Muscle of arm (tissue), 1 donor: ENCODE measurements at regions not wholly inside any gene's neighbourhood (a gene's known extent, or its start where the extent isn't known, plus 50 kb on each side); places are given as distances from the start of the nearest gene placed in this dataset.

ENCODE experiments used
- DNase-seq: peaks from one replicate; pipeline ENCODE4 v3.0.0-alpha.2; 2013

DNA sequence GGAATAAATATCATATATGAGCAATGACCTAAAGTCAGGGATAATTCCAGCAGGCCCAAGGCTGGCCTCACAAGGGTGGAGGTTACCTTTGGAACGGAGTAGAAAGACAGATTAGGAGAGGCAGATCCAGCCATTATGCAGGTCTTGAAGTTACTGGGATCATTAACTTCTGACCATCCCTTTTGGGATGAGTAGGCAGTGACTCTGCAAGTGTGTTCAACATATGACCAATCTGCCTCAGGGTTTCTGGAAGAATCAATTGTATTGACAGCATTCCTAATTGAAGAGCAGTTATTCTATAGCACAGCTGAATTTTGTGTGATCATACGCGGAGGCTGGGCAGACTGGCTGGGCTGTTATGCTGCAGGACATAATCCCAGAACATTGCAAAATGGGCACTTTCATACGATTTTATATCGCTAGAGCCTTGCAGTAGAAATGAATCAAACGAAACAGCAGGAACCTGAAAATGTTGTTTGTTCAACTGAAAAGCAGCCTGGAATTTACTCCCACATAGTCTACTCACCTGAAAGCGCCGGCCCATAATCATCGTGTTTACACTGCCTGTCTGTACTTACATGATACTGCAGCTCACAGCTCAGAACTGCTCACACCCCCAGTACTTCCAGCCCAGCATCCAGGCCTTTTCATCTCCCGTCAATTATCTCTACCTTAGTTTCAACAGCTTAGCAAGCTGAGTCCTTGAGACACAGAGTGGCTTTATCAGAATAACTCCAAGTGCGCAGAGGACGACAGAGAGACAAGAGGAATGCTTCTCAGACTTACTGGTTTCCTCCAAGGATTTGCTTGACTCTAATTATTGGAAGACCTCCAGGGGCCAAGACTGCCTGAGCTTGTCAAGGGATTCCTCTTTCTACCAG lies 556.1 kb downstream of the EFNB2 start:
- DNase-seq = no peak

DNA sequence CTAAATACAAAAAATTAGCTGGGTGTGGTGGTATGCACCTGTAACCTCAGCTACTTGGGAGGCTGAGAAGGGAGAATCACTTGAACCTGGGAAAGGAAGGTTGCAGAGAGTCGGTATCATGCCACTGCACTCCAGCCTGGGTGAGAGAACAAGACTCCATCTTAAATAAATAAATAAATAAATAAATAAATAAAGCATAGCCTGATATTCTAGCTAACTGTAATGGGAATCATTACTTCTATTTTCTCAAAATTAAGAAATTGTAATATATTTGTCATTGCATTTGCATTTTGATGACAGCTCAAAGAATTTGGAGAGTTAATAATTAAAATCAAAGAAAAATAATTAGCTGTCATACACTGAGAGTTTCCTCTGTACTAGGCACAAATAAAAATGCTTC lies 561.1 kb downstream of the EFNB2 start:
- no peak for DNase-seq

DNA sequence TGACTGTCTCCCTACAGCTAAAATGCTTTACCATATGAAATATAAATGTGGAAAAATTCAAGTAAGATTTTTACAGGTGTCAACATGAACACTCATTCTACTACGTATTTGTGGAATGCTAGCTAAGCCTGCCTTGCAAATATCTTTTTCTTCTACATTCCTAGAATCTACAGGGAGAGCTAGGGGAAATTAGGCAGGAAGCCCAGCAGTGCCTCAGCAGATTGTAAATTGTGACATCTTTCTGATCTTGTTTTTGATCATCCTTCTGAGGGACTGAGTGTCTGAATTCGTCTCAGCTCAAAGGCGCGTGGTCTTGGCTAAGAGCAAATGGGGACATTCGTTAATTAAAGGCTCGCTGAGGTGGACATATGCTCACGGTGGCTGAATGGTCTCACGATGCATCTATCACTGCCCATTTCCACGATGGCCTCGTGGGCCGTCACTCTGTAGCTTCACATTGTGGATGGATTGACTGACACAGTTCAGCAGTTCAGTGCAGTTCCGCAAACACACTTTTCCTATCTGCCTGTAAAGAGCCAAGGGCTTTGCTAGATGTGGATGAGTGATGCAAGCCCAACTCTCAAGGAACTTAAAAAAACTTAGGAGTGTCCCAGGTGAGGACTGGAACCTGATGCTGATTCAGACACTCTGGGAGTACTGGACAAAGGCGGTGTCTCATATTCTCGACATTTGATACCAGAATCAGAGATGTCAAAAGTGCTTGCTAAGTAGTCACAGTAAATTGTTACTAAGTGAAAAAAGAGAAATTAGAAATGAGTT lies 562.5 kb downstream of the EFNB2 start:
- DNase-seq = no peak

DNA sequence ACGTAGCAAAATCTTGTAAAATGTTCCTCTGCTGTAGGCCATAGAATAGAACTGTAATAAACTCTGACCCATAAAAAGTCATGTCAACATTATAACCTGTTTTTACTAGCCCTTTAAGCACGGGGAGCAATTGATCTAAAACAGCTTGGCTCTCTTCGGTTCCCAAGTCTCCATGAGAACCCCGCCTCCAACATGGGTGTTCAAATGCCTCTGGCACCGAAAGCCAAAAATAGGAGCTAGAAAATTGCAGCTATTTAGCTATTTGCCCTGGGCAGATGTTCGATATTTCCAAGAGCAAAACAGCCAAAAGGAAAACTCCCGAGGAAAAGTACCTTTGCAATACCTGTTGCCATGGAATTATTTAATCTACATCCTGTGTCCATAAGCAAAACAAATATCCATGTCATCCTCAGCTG lies 563.1 kb downstream of the EFNB2 start:
- DNase-seq = no peak

DNA sequence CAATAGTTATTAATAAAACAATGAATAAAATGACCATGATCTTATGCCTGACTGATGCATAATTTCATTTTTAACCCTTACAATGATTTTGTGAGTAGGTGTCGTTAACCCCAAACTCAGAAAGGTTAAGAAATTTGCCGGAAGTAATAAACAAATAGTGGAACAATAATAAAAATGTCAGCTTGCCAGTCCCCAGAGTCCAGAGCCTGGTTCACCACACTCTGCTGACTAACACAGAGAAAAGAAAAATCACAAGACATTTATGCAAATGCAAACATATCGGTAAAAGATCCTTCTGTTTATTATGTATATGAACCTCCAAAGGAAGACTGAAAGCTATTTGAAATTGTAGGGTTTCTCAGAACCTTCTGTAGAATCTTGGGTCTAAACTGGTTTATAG lies 563.7 kb downstream of the EFNB2 start:
- DNase-seq = no peak

DNA sequence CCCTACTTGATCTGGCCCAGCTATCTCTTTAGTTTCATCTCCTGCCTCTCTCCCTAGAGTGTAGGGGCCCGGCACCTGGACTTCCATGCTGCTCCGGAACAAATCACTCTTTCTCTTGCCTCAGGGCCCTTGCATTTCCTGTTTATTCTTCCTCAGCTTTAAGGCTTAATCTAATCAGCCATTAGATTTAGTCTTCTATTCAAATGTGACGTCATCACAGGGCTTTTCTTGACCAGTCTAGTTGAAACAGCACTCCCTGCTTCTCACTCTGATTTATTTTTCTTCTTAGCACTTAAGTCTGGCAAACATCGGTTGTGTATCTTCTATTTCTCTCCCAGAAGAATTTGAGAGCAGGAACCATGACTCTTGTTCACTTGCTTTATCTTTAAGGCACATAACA lies 564.1 kb downstream of the EFNB2 start:
- no peak for DNase-seq

DNA sequence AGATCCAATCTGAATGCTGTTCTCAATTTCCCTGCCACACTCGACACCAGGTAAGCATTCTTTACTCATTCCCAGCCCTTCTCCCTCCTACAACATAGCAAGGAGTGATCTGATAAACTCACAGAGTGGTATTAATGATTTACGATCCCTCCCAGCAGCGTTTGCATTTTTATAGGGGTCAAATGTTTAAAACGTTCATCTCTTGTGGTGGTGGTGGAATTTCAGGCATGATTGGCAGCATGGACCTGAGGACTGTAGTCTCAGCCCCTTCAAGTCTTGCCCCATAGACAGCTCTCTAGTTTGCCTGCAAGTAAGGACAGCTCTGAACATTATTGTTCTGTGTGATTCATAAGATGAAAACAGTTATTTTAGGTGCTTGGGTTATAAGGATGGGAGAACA lies 565.7 kb downstream of the EFNB2 start:
- no peak for DNase-seq

DNA sequence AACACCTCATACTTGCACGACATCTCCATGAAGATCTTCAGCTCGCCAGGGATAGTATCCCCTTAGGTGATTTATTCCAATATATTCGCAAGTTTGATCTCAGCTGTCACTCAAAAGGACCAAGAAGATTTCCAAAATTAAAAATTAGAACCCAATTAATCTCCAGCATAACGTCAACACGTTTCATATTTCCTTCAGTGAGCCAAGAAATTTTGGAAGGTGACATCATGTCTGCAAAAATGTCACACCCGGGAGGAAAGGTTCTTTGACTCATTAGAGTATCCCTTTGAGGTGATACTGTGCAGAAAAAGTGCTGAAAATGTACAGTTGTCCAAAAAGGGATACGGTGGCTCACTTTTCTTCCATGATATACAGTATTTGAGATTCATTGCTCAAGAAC lies 569.6 kb downstream of the EFNB2 start:
- no peak for DNase-seq

DNA sequence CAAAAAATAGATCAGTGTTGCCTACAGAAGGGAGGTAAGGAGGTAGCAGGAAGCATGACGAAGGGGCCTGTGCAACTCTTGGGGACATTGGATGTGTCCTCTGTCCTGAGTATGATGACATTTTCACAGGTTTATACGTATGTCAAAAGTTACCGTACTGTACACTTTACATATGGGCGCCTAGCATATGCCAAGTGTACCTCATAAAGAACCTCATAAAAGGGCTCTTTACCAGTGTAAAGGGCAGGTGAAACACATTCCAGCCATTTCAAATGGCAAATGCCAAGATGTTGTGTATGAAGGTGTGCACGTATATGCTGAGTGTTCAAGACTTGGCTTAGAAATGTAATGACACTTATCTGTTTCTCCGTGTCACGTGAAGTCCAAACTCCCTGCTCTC lies 573.4 kb downstream of the EFNB2 start:
- no peak for DNase-seq

DNA sequence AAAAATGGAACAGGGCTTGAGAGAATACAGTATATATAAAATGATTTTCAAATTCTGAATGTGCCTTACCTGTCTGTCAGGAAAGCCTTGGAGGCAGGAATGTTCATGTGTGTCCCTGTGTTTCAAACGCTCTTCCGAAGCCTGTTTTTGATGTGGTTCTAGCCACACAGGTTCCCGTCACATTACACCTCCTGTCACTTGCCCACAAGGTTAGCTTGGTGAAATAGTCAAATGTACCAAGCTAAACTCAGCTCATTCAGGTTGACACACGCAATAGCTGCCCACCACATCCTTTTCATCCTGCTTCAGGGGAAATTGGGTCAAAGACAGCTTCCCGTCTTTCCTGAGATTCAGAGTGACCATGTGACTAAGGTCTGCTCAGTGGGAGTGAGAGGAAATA lies 574.0 kb downstream of the EFNB2 start:
- DNase-seq = no peak

DNA sequence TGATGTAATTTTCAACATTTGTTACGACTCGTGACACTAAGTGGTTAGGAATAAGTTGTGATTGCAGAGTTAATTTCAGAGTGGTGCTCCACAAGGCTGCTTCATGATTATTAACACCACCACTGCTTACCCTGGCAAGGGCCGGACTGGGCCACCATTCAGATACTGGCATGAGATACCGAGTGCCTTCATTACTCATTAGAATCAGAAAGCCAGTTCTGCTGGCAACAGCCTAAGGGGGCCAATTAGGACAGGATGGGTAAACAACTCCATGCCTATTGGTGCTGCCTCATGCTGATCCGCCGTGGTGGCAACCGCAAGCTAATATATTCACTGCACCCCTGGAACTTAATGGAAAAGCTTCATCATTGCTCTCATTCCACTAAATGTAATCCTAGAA lies 575.1 kb downstream of the EFNB2 start:
- no peak for DNase-seq

DNA sequence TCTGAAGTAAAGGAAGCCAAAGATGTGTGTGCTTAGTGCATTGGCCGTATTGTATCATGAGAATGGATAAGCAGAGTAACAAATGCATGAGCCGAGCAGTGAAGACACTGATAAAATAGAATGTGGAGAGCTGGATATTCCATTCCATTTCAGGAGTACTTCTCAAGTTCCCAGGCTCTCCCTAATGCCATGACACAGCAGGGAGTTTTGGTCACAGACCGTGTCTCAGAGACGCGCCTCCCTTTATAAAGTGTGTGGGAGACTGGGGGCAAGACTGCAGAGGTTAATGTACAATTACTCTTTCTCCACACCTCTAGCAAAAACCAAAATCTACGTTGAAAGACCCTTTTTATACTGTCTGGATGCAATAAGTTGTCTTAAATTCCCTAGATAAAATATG lies 575.6 kb downstream of the EFNB2 start:
- no peak for DNase-seq

DNA sequence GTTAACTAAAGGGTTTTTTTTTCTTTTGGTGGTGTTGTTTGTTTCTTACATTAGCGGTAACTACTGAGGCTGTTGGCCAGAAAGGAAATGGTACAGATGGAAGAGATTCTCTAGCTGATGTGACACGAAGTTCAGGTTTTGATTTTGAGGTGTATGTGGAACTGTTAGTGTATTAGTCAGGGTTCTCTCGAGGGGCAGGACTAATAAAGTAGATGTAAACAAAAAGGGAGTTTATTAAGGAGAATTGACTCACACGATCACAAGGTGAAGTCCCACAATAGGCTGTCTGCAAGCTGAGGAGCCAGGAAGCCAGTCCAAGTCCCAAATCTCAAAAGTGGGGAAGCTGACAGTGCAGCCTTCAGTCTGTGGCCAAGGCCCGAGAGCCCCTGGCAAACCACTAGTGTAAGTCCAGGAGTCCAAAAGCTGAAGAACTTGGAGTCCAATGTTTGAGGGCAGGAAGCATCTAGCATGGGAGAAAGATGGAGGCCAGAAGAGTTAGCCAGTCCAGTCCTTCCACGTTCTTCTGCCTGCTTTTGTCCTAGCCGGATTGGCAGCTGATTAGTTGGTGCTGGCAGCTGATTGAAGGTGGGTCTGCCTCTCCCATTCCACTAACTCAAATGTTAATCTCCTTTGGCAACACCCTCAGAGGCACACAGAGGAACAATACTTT lies 577.6 kb downstream of the EFNB2 start:
- no peak for DNase-seq

DNA sequence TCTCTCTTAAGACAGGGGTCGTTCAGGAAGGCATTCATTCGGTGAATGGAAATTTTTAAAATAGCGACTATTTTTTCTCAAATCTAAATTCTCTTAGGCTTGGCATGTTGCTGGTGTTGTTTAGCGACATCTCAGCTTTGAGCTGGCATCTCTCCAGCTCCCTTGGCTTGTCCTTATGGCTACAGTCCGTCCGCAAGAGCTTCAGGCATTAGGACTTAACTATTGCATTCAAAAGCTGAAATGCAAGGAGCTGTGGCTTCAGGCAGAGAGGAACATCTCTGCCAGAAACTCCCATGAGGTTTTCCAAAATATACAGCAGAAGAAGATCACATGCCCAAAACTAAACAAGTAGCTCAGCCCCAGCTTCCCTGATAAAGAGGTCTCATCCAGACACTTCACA lies 578.5 kb downstream of the EFNB2 start:
- no peak for DNase-seq

DNA sequence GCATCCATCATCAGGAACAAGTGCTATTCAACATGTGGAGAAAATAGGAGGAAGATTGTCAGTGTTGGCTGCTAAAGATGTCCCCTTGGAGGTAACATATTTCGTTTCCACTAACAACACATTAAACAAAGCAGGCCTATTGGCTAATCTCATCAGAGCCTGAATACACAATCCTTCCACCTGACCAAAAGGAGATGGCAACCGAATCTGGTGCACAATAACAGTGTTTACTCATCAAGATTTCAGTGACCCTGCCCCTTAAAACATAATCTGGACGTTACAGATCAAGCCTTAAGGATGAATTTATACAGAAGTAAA lies 582.5 kb downstream of the EFNB2 start:
- DNase-seq = no peak

DNA sequence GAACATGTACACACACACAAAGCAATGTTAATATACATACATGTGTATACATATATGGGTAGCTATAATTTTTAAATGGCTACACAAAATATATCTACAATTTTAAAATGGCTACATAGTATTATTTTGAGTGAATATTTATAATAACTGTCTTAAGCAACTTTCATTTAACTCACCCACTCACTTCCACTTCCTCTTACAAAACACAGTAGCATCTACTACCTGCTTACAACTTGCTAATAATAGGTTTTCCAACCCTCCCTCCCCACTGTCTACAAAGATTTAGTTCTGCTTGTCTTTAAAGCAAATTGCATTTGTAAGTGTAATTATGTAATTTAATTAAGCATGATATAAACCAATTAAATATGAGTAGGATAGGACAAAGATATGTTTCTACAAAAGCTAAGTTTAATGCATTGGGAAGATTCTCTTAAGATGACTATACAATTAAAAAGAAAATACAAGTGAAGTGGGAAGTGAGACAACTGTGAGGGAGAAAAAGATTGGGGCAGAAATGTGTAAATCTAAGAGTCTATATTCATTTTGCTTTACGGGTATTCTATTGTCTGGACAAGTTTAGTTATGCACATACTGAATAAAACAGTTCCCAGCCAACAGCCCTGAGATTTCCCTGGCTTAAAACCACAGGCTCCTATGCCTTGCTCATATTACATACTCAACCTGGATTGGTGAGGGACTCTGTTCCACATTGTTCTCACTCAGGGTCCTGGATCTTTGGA lies 583.1 kb downstream of the EFNB2 start:
- DNase-seq = no peak

DNA sequence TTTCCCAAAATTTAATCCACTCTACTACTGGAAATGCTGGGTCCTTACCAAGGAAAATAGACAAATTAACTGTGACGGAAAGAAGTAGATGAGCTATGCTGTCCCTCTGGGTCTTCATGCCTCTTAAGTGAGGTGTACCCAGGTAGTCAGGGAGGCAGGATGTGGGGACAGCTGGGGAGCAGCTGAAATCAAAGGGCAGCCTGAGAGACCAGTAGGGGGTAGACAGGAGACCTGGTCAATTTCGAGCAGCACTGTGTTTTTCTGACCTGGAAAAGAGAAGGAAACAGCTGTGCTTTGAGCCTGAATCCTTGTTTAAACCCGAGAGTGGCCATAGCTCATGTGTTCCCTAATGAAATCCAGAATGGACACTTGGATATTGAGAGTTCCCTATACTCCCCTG lies 587.3 kb downstream of the EFNB2 start:
- no peak for DNase-seq

DNA sequence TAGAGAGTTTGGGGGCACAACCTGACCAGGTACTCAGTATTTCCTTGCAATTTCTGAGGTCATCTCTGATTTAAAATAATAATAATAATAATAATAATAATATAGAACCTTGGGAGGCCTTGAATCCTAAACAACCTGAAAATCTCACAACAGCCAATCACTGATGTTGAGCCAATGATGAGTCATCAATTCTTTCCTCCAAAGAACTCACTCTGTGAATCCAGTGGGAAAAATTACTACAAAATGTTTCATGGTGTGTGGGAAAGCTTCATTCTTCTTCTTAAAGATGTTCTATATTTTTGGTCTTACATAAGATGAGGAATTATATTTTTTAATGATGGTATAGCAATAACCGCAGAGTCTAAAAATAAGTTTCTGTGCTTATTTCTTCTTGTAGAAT lies 594.6 kb downstream of the EFNB2 start:
- DNase-seq = no peak

DNA sequence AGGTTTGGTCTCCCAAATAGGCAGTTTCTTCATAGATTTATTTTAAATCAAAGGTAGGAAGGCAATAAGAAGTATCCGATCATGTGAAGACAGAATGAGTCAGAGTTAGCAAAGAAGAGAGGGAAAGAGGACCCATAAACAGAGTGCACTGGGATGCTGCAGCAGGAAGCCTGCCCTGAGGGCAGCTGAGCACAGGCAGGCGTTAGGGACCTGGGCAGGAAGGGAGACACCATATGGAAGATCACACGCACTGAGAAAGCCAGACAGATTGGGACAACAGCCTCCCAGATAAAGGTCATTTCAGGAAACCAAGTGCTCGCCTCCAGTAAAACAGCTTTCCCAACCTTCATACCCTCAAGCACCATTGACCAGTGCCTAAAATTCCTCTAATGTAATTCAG lies 598.0 kb downstream of the EFNB2 start:
- no peak for DNase-seq

DNA sequence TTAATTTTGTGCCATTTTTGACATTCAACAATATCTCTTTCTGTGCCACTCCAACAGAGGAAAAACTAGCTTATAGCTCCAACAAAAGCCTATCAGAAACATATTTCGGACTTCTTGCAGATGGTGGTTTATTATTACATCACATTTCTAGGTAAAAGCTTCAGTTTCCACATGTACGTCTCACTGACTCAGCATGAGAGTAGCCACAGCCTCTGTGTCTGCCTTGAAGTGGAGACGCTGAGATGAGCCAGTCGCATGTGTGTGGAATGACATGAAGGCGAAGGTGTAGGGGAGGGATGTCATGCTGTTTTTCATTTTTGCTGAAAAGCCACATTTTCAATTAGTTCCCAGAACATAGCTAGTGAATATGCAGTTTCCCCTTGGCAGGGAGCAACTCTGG lies 598.6 kb downstream of the EFNB2 start:
- DNase-seq = no peak

DNA sequence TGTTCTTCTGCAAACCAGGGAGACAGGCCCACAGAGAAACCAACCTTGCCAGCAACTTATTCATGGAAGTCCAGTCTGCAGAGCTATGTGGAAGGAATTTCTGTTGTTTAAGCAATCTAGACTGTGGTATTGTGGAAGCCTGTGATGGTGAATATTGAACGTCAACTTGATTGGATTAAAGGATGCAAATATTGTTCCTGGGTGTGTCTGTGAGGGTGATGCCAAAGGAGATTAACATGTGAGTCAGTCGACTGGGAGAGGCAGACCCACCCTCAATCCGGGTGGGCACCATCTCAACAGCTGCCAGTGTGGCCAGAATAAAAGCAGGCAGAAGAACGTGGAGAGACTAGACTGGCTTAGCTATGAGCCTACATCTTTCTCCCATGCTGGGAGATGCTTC lies 606.0 kb downstream of the EFNB2 start:
- no peak for DNase-seq

DNA sequence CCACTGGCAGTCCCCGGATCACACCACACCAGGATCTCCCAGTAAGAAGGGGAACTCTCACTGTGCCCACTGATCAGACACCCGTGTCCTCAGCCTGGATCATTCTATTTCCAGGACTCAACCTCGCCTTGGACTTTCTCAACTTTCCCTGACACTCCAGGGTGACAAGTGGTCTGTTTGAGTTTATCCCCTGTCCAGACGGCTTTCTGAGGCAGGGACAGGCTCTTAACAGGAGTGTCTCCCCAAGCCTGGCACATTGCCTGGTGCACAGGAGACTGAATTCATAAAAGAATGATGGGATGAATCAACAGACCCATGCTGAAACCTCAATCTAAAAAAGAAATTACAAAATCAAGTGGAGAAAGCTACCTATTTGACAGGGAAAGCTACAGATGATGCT lies 606.6 kb downstream of the EFNB2 start:
- no peak for DNase-seq
